Testis (tissue), 2 donors: ENCODE measurements at regions not wholly inside any gene's neighbourhood (a gene's known extent, or its start where the extent isn't known, plus 50 kb on each side); places are given as distances from the start of the nearest gene placed in this dataset.

ENCODE experiments used
- DNase-seq: peaks from one replicate; pipeline ENCODE4 v3.0.0-alpha.2; 2019
- H3K27ac ChIP-seq, 2 donors: fragments of 200-600 bp; sonication (generic); one replicate each; pipeline ENCODE4 v1.5.1; 2019
- H3K27me3 ChIP-seq: fragments of 200-600 bp; sonication (generic); one replicate; pipeline ENCODE4 v1.5.1; 2019
- H3K36me3 ChIP-seq: fragments of 200-600 bp; sonication (generic); one replicate; pipeline ENCODE4 v1.5.1; 2017; ENCODE audit warnings: low read depth; ENCODE audit errors: missing control alignments
- H3K4me1 ChIP-seq: fragments of 200-600 bp; sonication (generic); one replicate; pipeline ENCODE4 v1.5.1; 2019
- H3K4me3 ChIP-seq, 2 donors: fragments of 200-600 bp; sonication (generic); one replicate each; pipeline ENCODE4 v1.5.1; 2017 to 2019
- H3K9me3 ChIP-seq: fragments of 200-600 bp; sonication (generic); one replicate; pipeline ENCODE4 v1.5.1; 2017
- CTCF ChIP-seq, 3 experiments: fragments of 450-650 bp in 2 of 3; fragments of 200-600 bp in 1 of 3; sonication (generic) in 1 of 3; IDR thresholded peaks; one replicate each; pipeline ENCODE4 v1.5.1; 2016 to 2019; ENCODE audit warnings: antibody characterized with exemption in 3 of 3, mild to moderate bottlenecking in 2 of 3, moderate library complexity in 1 of 3
- POLR2A ChIP-seq: fragments of 450-650 bp; IDR thresholded peaks from one replicate; pipeline ENCODE4 v1.6.1; 2017; ENCODE audit warnings: antibody characterized with exemption, mild to moderate bottlenecking, moderate library complexity
- WGBS, 2 donors: methylation state at CpG; one replicate each; pipeline ENCODE4 v1.1.5; 2018; 5-methylcytosine and 5-hydroxymethylcytosine counted together
- intact Hi-C: fragments of 100-400 bp; cut with DNase I; formaldehyde crosslinking; loops from one replicate; pipeline ENCODE4 v1.15.1; 2023; ENCODE audit warnings: low total_unique reads

GRCh38 chr3:28601291-28601690 lies 252.7 kb upstream of the AZI2 start:
- no peaks in the 10 kb centered on the region for H3K36me3 ChIP-seq
- no peaks in the 10 kb centered on the region for H3K4me1 ChIP-seq
- no peak for DNase-seq
- intact Hi-C loops, result no loop called here
- WGBS, 2 donors, result 69 to 91% methylated on average over 4 of the region's 4 CpGs
- no peaks in the 10 kb centered on the region for H3K9me3 ChIP-seq
- no peaks in the 10 kb centered on the region for H3K27me3 ChIP-seq
- H3K27ac ChIP-seq, result no peak overlapping the region
- TF ChIP-seq POLR2A (no peak), CTCF (IDR thresholded peaks at IDR 0.05) (no peak)
- H3K4me3 ChIP-seq, result no peak overlapping the region

- H3K4me3 ChIP-seq, result no peak overlapping the region
Measured at GRCh38 chr3:28606283-28606682, 257.7 kb upstream of the AZI2 start.

GRCh38 chr3:28612232-28612631 lies 263.6 kb upstream of the AZI2 start:
- peaks cover 8% of the 10 kb centered on the region for H3K4me1 ChIP-seq
- TF ChIP-seq POLR2A (no peak), CTCF (IDR thresholded peaks at IDR 0.05) (no peak)
- intact Hi-C loops, result no loop called here
- H3K9me3 ChIP-seq, result no peaks in the 10 kb centered on the region
- no peaks in the 10 kb centered on the region for H3K36me3 ChIP-seq
- no peaks in the 10 kb centered on the region for H3K27me3 ChIP-seq
- no peak for DNase-seq
- no peak overlapping the region for H3K4me3 ChIP-seq
- peak overlapping the region in 1 of 2 donors; percentile 2 for H3K27ac ChIP-seq

More at GRCh38 chr3:28606283-28606682, 257.7 kb upstream of the AZI2 start:
- Histone ChIP-seq H3K36me3 (no peaks in the 10 kb centered on the region), H3K4me1 (no peaks in the 10 kb centered on the region), H3K27me3 (no peaks in the 10 kb centered on the region), H3K27ac (no peak overlapping the region), H3K9me3 (no peaks in the 10 kb centered on the region)
- intact Hi-C loops, result no loop called here
- no peak for DNase-seq
- WGBS, 2 donors, result 81 to 83% methylated on average over 2 of the region's 2 CpGs
- TF ChIP-seq CTCF (IDR thresholded peaks at IDR 0.05) (no peak), POLR2A (no peak)

GRCh38 chr3:28613511-28614106 lies 265.0 kb upstream of the AZI2 start:
- 94 to 96% methylated on average over 6 of the region's 6 CpGs for WGBS, 2 donors
- Histone ChIP-seq H3K4me3 (no peak overlapping the region), H3K9me3 (no peaks in the 10 kb centered on the region), H3K27ac (no peak overlapping the region), H3K36me3 (no peaks in the 10 kb centered on the region), H3K27me3 (no peaks in the 10 kb centered on the region), H3K4me1 (peaks cover 8% of the 10 kb centered on the region)
- DNase-seq, result no peak
- TF ChIP-seq POLR2A (no peak), CTCF (IDR thresholded peaks at IDR 0.05) (no peak)
- intact Hi-C loops, result no loop called here

GRCh38 chr3:28615071-28615470 lies 266.4 kb upstream of the AZI2 start:
- H3K27ac ChIP-seq, result no peak overlapping the region
- DNase-seq, result no peak
- no peak for TF ChIP-seq CTCF (IDR thresholded peaks at IDR 0.05)
- no peak for TF ChIP-seq POLR2A
- peaks cover 8% of the 10 kb centered on the region for H3K4me1 ChIP-seq
- H3K9me3 ChIP-seq, result no peaks in the 10 kb centered on the region
- no peaks in the 10 kb centered on the region for H3K36me3 ChIP-seq
- intact Hi-C loops, result no loop called here
- H3K4me3 ChIP-seq, result no peak overlapping the region
- H3K27me3 ChIP-seq, result no peaks in the 10 kb centered on the region
- WGBS, 2 donors, result 76 to 89% methylated on average over 5 of the region's 5 CpGs
